GM12864 (cell line): ENCODE measurements at regions not wholly inside any gene's neighbourhood (a gene's known extent, or its start where the extent isn't known, plus 50 kb on each side); places are given as distances from the start of the nearest gene placed in this dataset.

Source experiments
- DNase-seq: peaks from one replicate; pipeline ENCODE4 v3.0.0-alpha.2; 2011; ENCODE audit warnings: low read depth
- H3K4me3 ChIP-seq: 2 replicates; pipeline ENCODE4 v1.5.1; 2011; ENCODE audit warnings: mild to moderate bottlenecking, low read depth, low read length, control low read depth
- TF ChIP-seq, protein P1 (sequence below): IDR thresholded peaks from 2 replicates; pipeline ENCODE4 v1.5.1; 2011; ENCODE audit warnings: low read depth, mild to moderate bottlenecking, moderate library complexity, low read length, control low read depth, inconsistent platforms; ENCODE audit errors: missing control alignments

DNA sequence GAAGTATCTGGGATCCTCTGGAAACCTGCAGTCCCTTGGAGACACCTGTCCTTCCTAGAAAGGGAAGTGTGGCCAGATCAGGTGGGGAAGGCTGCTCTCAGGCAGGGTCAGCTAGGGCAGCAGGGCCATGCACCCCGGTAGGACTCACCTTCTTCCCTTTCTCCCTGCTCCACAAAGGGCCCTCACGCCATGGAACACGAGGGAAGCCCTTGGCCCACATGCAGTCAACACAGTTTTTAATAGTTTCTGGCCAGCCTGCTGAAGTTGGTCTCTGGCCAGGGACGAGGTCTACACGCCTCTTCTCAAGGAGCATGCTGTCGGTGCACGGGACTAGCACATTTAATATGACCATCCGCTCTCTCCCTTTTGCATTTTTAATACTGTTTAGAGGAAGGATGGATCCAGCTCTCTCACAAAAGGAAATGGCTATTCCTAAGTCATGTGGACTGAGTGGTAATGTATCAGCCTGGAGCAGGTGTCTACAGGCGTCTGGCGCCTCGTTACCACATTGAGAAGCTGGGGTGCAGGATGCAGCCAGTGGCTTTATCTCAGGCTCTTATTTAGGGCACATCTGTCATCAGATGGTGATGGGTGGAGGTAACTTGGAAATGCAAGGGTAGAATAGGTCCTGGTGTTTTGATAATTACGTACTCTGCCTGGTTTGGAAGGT lies 153.9 kb downstream of the KLF13 start:
- no peak overlapping the region for H3K4me3 ChIP-seq
- no peak for DNase-seq

DNA sequence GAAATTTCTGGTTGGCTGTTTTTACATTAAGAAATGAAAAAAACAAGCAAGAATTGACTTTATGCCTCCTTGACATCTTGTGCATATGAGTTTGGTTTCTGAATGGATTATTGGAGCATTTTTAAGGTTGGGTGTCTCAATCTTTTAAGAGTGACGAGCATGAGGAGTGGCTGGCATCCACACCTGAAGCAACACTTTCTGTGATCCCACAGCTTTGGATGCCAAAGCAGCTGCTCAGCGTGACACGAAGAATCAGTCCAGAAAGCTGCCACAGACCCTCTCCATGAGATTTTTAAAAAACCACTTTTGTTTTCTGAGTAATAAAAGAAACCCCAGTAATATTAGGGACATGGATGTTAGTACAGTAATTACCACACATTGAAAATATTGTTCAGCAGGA lies 154.5 kb downstream of the KLF13 start:
- no peak overlapping the region for H3K4me3 ChIP-seq
- TF ChIP-seq, protein P1, sequence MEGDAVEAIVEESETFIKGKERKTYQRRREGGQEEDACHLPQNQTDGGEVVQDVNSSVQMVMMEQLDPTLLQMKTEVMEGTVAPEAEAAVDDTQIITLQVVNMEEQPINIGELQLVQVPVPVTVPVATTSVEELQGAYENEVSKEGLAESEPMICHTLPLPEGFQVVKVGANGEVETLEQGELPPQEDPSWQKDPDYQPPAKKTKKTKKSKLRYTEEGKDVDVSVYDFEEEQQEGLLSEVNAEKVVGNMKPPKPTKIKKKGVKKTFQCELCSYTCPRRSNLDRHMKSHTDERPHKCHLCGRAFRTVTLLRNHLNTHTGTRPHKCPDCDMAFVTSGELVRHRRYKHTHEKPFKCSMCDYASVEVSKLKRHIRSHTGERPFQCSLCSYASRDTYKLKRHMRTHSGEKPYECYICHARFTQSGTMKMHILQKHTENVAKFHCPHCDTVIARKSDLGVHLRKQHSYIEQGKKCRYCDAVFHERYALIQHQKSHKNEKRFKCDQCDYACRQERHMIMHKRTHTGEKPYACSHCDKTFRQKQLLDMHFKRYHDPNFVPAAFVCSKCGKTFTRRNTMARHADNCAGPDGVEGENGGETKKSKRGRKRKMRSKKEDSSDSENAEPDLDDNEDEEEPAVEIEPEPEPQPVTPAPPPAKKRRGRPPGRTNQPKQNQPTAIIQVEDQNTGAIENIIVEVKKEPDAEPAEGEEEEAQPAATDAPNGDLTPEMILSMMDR = no peak
- no peak for DNase-seq

More for the DNA sequence above, 153.9 kb downstream of the KLF13 start:
- TF ChIP-seq, protein P1 = no peak

- peak overlapping the region; percentile 54 for H3K4me3 ChIP-seq
- TF ChIP-seq, protein P1 = no peak
- DNase-seq = no peak
Measured at GRCh38 chr15:31482122-31482922, 155.7 kb downstream of the KLF13 start.

DNA sequence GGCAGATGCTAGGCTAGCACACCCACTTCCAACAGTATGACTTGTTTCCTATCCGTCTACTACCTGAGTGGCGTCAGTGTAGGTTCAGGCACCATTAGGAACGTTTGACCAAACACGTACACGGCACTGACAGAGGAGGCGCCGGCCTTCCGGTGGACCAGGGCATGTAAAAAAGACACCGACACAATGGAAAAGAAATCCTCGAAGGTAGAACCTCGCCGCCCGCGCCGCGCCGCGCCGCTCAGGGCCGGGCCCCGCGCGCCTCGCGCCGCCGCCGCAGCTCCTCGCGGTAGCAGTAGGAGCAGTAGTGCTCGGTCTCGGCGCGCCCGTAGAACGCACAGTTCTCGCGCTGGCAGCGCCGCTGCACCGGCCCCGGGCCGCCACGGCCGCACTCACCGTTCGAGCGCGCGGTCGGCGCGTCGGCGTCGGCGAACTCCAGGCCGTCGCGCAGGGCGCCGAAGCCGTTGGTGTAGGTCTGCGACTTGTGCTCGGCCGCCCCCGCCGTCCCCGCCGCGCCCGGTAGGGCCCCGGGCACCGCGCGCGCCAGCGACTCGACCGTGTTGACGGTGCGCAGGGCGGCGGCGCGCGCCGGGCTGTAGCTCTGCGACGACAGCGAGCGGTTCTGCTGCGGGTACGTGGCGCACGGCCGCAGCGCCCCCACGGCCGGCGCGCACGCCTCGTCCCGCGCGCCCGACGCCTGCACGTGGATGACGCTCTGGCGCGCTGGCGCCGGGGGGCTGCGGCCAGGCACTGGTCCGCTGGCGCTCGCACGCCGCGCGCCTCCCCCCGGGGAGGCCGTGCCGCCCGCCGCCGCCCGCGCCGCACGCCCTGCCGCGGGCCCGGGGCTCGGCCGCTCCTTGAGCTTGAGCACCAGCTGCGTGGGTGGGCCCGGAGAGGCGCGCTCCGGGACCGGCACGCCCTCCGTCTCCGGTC lies 156.7 kb downstream of the KLF13 start:
- peak overlapping the region; percentile 54 for H3K4me3 ChIP-seq
- TF ChIP-seq, protein P1 = no peak
- DNase-seq = no peak

GRCh38 chr15:31483986-31484951 lies 157.6 kb downstream of the KLF13 start:
- no peak for DNase-seq
- TF ChIP-seq, protein P1 = no peak
- H3K4me3 ChIP-seq = no peak overlapping the region

DNA sequence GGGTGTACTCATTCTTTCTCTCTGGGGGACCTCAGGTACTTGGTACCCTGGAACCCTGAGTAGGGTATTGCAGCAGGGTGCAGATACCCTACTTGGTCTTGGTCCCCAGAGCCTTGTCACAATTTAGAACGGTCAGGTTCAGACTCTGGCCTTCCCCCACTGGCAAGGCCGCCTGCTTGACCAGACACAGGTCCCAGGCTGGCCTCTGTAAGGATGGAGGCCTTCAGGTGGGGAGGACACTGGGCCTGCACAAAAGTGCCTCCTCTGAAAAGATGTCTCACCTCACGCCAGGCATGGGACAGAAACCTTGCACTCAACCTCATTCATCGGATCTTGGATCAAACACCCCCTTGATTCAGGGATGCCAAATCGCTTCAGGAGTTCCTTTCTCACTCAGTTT lies 158.4 kb downstream of the KLF13 start:
- no peak overlapping the region for H3K4me3 ChIP-seq
- TF ChIP-seq, protein P1 = no peak
- DNase-seq = no peak
